ENCODE measurements at regions not wholly inside any gene's neighbourhood (a gene's known extent, or its start where the extent isn't known, plus 50 kb on each side); places are given as distances from the start of the nearest gene placed in this dataset.

GRCh38 chr2:61758159-61758558, 95.7 kb downstream of the FAM161A start:
- no peak for TF ChIP-seq CTCF (conservative IDR thresholded peaks at IDR 0.05; ENCODE audit: low read length)
- no peak for TF ChIP-seq EZH2phosphoT487 (IDR thresholded peaks at IDR 0.05; ENCODE audit: borderline replicate concordance, low read depth, low read length)
